Loucy (cell line): ENCODE measurements at regions not wholly inside any gene's neighbourhood (a gene's known extent, or its start where the extent isn't known, plus 50 kb on each side); places are given as distances from the start of the nearest gene placed in this dataset.

Experiments
- CTCF ChIP-seq: fragments of 200-600 bp; sonication (generic); conservative IDR thresholded peaks from 2 replicates; pipeline ENCODE4 v1.5.1; 2014; ENCODE audit warnings: mild to moderate bottlenecking, antibody characterized with exemption, low read length
- EZH2phosphoT487 ChIP-seq: fragments of 200-600 bp; IDR thresholded peaks from 2 replicates; pipeline ENCODE4 v1.6.1; 2018; ENCODE audit warnings: antibody characterized with exemption, mild to moderate bottlenecking, moderate library complexity, borderline replicate concordance

- no peak for TF ChIP-seq CTCF
- TF ChIP-seq EZH2phosphoT487: no peak
These were observed 356.2 kb upstream of the NUDT12 start for GRCh38 chr5:103918668-103919367.
